ENCODE measurements at regions not wholly inside any gene's neighbourhood (a gene's known extent, or its start where the extent isn't known, plus 50 kb on each side); places are given as distances from the start of the nearest gene placed in this dataset.

DNA sequence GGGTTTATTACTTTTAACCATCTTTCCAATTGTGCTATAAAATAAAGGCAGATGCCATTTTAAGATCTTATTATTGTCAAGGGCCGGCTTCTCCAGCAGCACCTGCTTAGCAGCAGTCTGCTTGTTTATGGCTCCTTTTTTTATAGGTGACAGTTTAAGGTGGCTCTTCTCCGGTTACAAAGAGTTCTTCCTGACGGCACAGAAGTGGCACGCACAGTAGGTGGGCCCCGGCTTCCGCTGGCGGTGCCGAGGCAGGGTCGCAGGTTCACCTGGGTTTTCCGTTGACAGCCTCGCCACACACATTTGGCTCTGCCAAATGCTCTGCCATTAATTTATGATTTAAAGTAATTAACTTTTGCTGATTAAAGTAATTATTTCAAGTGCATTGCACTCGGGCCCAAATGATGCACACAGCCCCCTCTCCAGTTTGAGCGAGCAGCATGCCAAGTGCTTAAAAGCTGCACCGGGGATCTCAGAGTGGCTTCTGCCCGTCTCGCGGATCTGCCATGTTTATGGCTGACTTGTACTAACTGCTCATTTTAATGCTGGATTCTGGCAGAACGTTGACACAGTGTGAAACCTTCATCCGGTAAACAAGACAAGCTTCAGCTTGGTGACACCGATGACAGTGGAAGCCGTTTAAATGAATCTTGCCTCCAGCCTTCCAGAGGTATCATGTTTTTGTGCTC is 355.1 kb upstream of the MKI67 start:
- H3K9me3 ChIP-seq (ENCODE audit: control insufficient read depth in 2 of 3, low read length in 3 of 3): no peaks in the 10 kb centered on the region
- Mint-ChIP-seq H3K4me3 (no peak overlapping the region), H3K36me3 (no peaks in the 10 kb centered on the region), H3K9me3 (peaks cover 0 to 8% (median 0%) of the 10 kb centered on the region in 11 donors), H3K27ac (no peak overlapping the region), H3K4me1 (no peaks in the 10 kb centered on the region), H3K27me3 (peaks cover 0 to 12% (median 0%) of the 10 kb centered on the region in 5 donors)
- no peaks in the 10 kb centered on the region for H3K4me1 ChIP-seq (ENCODE audit: control insufficient read depth in 2 of 2, insufficient read depth in 2 of 2, low read length in 2 of 2)
- intact Hi-C loops (cut with micrococcal nuclease): no loop called here
- H3K36me3 ChIP-seq (ENCODE audit: control insufficient read depth in 2 of 3, insufficient read depth in 3 of 3, low read length in 3 of 3): no peaks in the 10 kb centered on the region
- ATAC-seq (no peak), DNase-seq (no peak)
- H3K4me3 ChIP-seq (ENCODE audit: low read length): no peak overlapping the region
- H3K27me3 ChIP-seq (ENCODE audit: control insufficient read depth in 2 of 2, insufficient read depth in 2 of 2, low read length in 2 of 2): no peaks in the 10 kb centered on the region
- ChIA-PET POLR2A (no interaction called here), CTCF (no interaction called here)
- no peak overlapping the region for H3K27ac ChIP-seq (ENCODE audit: low read depth, low read length)

- Mint-ChIP-seq H3K4me3 (no peak overlapping the region), H3K9me3 (peaks cover 0 to 9% (median 0%) of the 10 kb centered on the region in 11 donors), H3K27me3 (peaks cover 0 to 12% (median 0%) of the 10 kb centered on the region in 5 donors), H3K4me1 (no peaks in the 10 kb centered on the region), H3K27ac (no peak overlapping the region), H3K36me3 (no peaks in the 10 kb centered on the region)
- H3K36me3 ChIP-seq (ENCODE audit: control insufficient read depth in 2 of 3, insufficient read depth in 3 of 3, low read length in 3 of 3): no peaks in the 10 kb centered on the region
- POLR2A ChIA-PET: no interaction called here
- CTCF ChIA-PET: no interaction called here
- intact Hi-C loops (cut with micrococcal nuclease): no loop called here
- H3K9me3 ChIP-seq (ENCODE audit: control insufficient read depth in 2 of 3, low read length in 3 of 3): no peaks in the 10 kb centered on the region
- DNase-seq: no peak
- no peak overlapping the region for H3K4me3 ChIP-seq (ENCODE audit: low read length)
- no peaks in the 10 kb centered on the region for H3K4me1 ChIP-seq (ENCODE audit: control insufficient read depth in 2 of 2, insufficient read depth in 2 of 2, low read length in 2 of 2)
- H3K27me3 ChIP-seq (ENCODE audit: control insufficient read depth in 2 of 2, insufficient read depth in 2 of 2, low read length in 2 of 2): no peaks in the 10 kb centered on the region
- no peak overlapping the region for H3K27ac ChIP-seq (ENCODE audit: low read depth, low read length)
- ATAC-seq: no peak
Measured at GRCh38 chr10:128482052-128482451, 355.8 kb upstream of the MKI67 start.

DNA sequence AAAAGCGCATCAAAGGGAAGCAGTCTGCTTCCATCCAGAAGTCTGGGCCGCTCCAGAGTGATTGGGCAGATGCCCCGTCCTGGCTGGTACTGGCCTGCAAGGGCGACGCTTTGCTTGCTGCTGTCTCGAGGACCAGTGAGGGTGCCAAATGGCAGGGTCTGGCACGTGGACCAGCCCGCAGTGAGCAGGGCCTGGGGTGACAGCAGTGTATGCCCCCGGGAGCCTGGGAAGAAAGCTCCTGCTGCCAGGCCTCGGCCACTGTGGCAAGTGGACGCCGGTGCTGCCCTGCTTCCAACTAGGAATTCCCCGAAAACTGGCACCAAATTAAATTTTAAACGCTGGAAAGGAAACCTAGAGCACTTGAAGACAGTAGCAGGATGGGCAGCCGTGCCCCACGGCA is 357.0 kb upstream of the MKI67 start:
- Histone ChIP-seq H3K4me1 (ENCODE audit: control insufficient read depth in 2 of 2, insufficient read depth in 2 of 2, low read length in 2 of 2) (no peaks in the 10 kb centered on the region), H3K27me3 (ENCODE audit: control insufficient read depth in 2 of 2, insufficient read depth in 2 of 2, low read length in 2 of 2) (no peaks in the 10 kb centered on the region), H3K9me3 (ENCODE audit: control insufficient read depth in 2 of 3, low read length in 3 of 3) (no peaks in the 10 kb centered on the region), H3K27ac (ENCODE audit: low read depth, low read length) (no peak overlapping the region), H3K36me3 (ENCODE audit: control insufficient read depth in 2 of 3, insufficient read depth in 3 of 3, low read length in 3 of 3) (no peaks in the 10 kb centered on the region), H3K4me3 (ENCODE audit: low read length) (no peak overlapping the region)
- Mint-ChIP-seq H3K36me3 (no peaks in the 10 kb centered on the region), H3K4me1 (no peaks in the 10 kb centered on the region), H3K27me3 (peaks cover 0 to 12% (median 0%) of the 10 kb centered on the region in 5 donors), H3K4me3 (no peak overlapping the region), H3K27ac (no peak overlapping the region), H3K9me3 (peaks cover 0 to 11% (median 0%) of the 10 kb centered on the region in 11 donors)
- ChIA-PET CTCF (no interaction called here), POLR2A (no interaction called here)
- ATAC-seq (no peak), DNase-seq (no peak)
- intact Hi-C loops (cut with micrococcal nuclease): no loop called here

- H3K9me3 Mint-ChIP-seq: peaks cover 0 to 11% (median 0%) of the 10 kb centered on the region in 11 donors
- CTCF ChIA-PET: no interaction called here
Measured at GRCh38 chr10:128484041-128484440, 357.8 kb upstream of the MKI67 start.

GRCh38 chr10:128485701-128486235 is 359.5 kb upstream of the MKI67 start:
- H3K9me3 ChIP-seq (ENCODE audit: control insufficient read depth in 2 of 3, low read length in 3 of 3): no peaks in the 10 kb centered on the region
- H3K27me3 Mint-ChIP-seq: peaks cover 0 to 7% (median 0%) of the 10 kb centered on the region in 5 donors
- H3K4me1 Mint-ChIP-seq: no peaks in the 10 kb centered on the region
- H3K27ac Mint-ChIP-seq: no peak overlapping the region
- H3K27ac ChIP-seq (ENCODE audit: low read depth, low read length): no peak overlapping the region
- H3K4me1 ChIP-seq (ENCODE audit: control insufficient read depth in 2 of 2, insufficient read depth in 2 of 2, low read length in 2 of 2): no peaks in the 10 kb centered on the region
- no peak overlapping the region for H3K4me3 Mint-ChIP-seq
- intact Hi-C loops (cut with micrococcal nuclease): no loop called here
- DNase-seq (no peak), ATAC-seq (no peak)
- ChIA-PET POLR2A (no interaction called here), CTCF (no interaction called here)
- H3K27me3 ChIP-seq (ENCODE audit: control insufficient read depth in 2 of 2, insufficient read depth in 2 of 2, low read length in 2 of 2): no peaks in the 10 kb centered on the region
- no peaks in the 10 kb centered on the region for H3K36me3 ChIP-seq (ENCODE audit: control insufficient read depth in 2 of 3, insufficient read depth in 3 of 3, low read length in 3 of 3)
- peaks cover 0 to 3% (median 0%) of the 10 kb centered on the region in 5 donors for H3K36me3 Mint-ChIP-seq
- H3K4me3 ChIP-seq (ENCODE audit: low read length): no peak overlapping the region
- peaks cover 0 to 7% (median 0%) of the 10 kb centered on the region in 11 donors for H3K9me3 Mint-ChIP-seq

More at GRCh38 chr10:128484041-128484440, 357.8 kb upstream of the MKI67 start:
- Histone ChIP-seq H3K27ac (ENCODE audit: low read depth, low read length) (no peak overlapping the region), H3K4me3 (ENCODE audit: low read length) (no peak overlapping the region), H3K4me1 (ENCODE audit: control insufficient read depth in 2 of 2, insufficient read depth in 2 of 2, low read length in 2 of 2) (no peaks in the 10 kb centered on the region), H3K27me3 (ENCODE audit: control insufficient read depth in 2 of 2, insufficient read depth in 2 of 2, low read length in 2 of 2) (no peaks in the 10 kb centered on the region), H3K36me3 (ENCODE audit: control insufficient read depth in 2 of 3, insufficient read depth in 3 of 3, low read length in 3 of 3) (no peaks in the 10 kb centered on the region), H3K9me3 (ENCODE audit: control insufficient read depth in 2 of 3, low read length in 3 of 3) (no peaks in the 10 kb centered on the region)
- ATAC-seq: no peak
- Mint-ChIP-seq H3K4me3 (no peak overlapping the region), H3K4me1 (no peaks in the 10 kb centered on the region), H3K36me3 (no peaks in the 10 kb centered on the region), H3K27ac (no peak overlapping the region), H3K27me3 (peaks cover 0 to 12% (median 0%) of the 10 kb centered on the region in 5 donors)
- POLR2A ChIA-PET: no interaction called here
- no peak for DNase-seq
- intact Hi-C loops (cut with micrococcal nuclease): no loop called here

- ChIA-PET CTCF (interaction anchor here (0.5 kb wide), 1 partner anchor 103 kb away, joined by 6 read pairs; no protein-coding TSS in a partner anchor), POLR2A (no interaction called here)
- Histone ChIP-seq H3K36me3 (ENCODE audit: control insufficient read depth in 2 of 3, insufficient read depth in 3 of 3, low read length in 3 of 3) (no peaks in the 10 kb centered on the region), H3K4me3 (ENCODE audit: low read length) (no peak overlapping the region), H3K27me3 (ENCODE audit: control insufficient read depth in 2 of 2, insufficient read depth in 2 of 2, low read length in 2 of 2) (no peaks in the 10 kb centered on the region), H3K4me1 (ENCODE audit: control insufficient read depth in 2 of 2, insufficient read depth in 2 of 2, low read length in 2 of 2) (no peaks in the 10 kb centered on the region), H3K9me3 (ENCODE audit: control insufficient read depth in 2 of 3, low read length in 3 of 3) (no peaks in the 10 kb centered on the region), H3K27ac (ENCODE audit: low read depth, low read length) (no peak overlapping the region)
- Mint-ChIP-seq H3K4me1 (no peaks in the 10 kb centered on the region), H3K27me3 (no peaks in the 10 kb centered on the region), H3K36me3 (peaks cover 0 to 3% (median 0%) of the 10 kb centered on the region in 5 donors), H3K4me3 (no peak overlapping the region), H3K9me3 (peaks cover 0 to 3% (median 0%) of the 10 kb centered on the region in 11 donors), H3K27ac (no peak overlapping the region)
- DNase-seq (no peak), ATAC-seq (no peak)
- intact Hi-C loops (cut with micrococcal nuclease): no loop called here
Measured at GRCh38 chr10:128487517-128487916, 361.3 kb upstream of the MKI67 start.
